Stimulated activated effector memory CD8-positive, alpha-beta T cell treated with anti-CD3 and anti-CD28 coated beads, Interleukin-12 subunit alpha, Interleukin-12 subunit beta, amount 100 ng/mL, for 72 hours (primary cell): ENCODE measurements at regions not wholly inside any gene's neighbourhood (a gene's known extent, or its start where the extent isn't known, plus 50 kb on each side); places are given as distances from the start of the nearest gene placed in this dataset.
"Not testable (repeated sequence)": the region's sequence is repeated elsewhere in the genome, so short reads cannot be mapped to it uniquely, and the experiment has no call there.

Experiments
- ATAC-seq: fragments of 150-1000 bp; cut with Tn5 transposase; 2 replicates; pipeline ENCODE4 v1.10.0; 2021
- DNase-seq, 2 donors: peaks; one replicate each; pipeline ENCODE4 v3.0.0; 2021 to 2022; ENCODE audit warnings: low spot score in 2 of 2
- H3K27ac Mint-ChIP-seq: one replicate; pipeline ENCODE4 v1.8.0; 2022; ENCODE audit warnings: mild to moderate bottlenecking, mixed read lengths
- H3K36me3 Mint-ChIP-seq: one replicate; pipeline ENCODE4 v1.8.0; 2022; ENCODE audit warnings: mild to moderate bottlenecking, mixed read lengths
- H3K4me1 Mint-ChIP-seq: one replicate; pipeline ENCODE4 v1.8.0; 2022; ENCODE audit warnings: mixed read lengths
- H3K4me3 Mint-ChIP-seq: one replicate; pipeline ENCODE4 v1.8.0; 2022; ENCODE audit warnings: mild to moderate bottlenecking, mixed read lengths
- H3K9me3 Mint-ChIP-seq: one replicate; pipeline ENCODE4 v1.8.0; 2022; ENCODE audit warnings: mixed read lengths

DNA sequence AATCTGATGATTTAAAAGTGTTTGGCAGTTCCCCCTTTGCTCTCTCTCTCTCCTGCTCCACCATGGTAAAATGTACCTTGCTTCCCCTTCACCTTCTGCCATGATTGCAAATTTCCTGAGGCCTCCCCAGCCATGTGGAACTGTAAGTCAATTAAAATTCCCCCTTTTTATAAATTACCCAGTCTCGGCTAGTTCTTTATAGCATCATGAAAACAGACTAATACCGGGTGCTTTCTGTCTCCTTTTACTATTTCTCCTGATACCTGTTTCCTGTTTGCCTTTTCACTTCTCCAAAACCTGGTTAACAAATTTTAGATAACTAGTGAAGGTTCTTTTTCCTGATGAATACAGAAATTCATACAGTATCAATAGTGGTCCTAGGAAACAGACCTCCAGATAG lies 1670.3 kb downstream of the MRPL39 start:
- Mint-ChIP-seq H3K4me3 (no peak overlapping the region), H3K4me1 (no peaks in the 10 kb centered on the region)

GRCh38 chr21:23936224-23936623 lies 1671.1 kb downstream of the MRPL39 start:
- H3K4me1 Mint-ChIP-seq: no peaks in the 10 kb centered on the region
- H3K4me3 Mint-ChIP-seq: no peak overlapping the region
- no peaks in the 10 kb centered on the region for H3K36me3 Mint-ChIP-seq
- ATAC-seq (no peak), DNase-seq (no peak)
- no peak overlapping the region for H3K27ac Mint-ChIP-seq
- H3K9me3 Mint-ChIP-seq: peaks cover 3% of the 10 kb centered on the region

More for the DNA sequence above, 1670.3 kb downstream of the MRPL39 start:
- Mint-ChIP-seq H3K9me3 (peaks cover 3% of the 10 kb centered on the region), H3K27ac (no peak overlapping the region), H3K36me3 (no peaks in the 10 kb centered on the region)
- DNase-seq (no peak), ATAC-seq (no peak)

DNA sequence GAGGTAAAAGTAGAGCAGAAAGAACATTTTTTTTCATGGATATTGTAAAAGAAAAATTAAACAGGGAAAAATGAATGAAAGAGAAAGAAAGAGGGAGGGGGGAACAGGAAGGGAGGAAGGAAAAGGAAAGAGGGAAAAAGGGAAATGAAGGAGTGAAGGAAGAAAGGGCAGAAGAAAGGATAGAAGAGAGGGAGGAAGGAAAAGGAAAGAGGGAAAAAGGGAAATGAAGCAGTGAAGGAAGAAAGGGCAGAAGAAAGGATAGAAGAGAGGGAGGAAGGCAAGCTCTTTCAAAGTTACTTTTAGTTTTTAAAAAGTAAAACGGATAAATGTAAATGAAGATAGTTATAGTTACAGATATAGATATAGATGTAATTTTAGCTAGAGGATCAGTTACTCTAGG lies 1676.7 kb downstream of the MRPL39 start:
- ATAC-seq (no peak), DNase-seq (no peak)
- Mint-ChIP-seq H3K36me3 (no peaks in the 10 kb centered on the region), H3K4me3 (no peak overlapping the region), H3K4me1 (no peaks in the 10 kb centered on the region), H3K27ac (no peak overlapping the region), H3K9me3 (no peaks in the 10 kb centered on the region)

DNA sequence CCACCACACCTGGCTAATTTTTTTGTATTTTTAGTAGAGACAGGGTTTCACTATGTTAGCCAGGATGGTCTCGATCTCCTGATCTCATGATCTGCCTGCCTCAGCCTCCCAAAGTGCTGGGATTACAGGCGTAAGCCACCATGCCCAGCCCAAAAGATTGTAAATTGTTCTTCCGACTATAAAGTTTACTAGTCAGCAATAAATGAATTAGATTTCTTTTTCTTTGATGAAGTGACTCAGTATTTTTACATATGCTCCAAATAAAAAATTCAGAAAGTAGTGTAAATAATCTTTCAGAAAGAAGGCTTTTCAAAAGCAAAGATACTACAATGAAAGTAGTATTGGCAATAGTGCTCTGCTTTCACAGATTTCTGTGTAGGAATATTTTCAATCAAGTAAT lies 1680.9 kb downstream of the MRPL39 start:
- ATAC-seq, H3K27ac Mint-ChIP-seq, DNase-seq, H3K9me3 Mint-ChIP-seq, H3K36me3 Mint-ChIP-seq, H3K4me3 Mint-ChIP-seq, H3K4me1 Mint-ChIP-seq: not testable (repeated sequence)

GRCh38 chr21:23921670-23922418 lies 1685.4 kb downstream of the MRPL39 start:
- DNase-seq: no peak
- H3K4me1 Mint-ChIP-seq: no peaks in the 10 kb centered on the region
- no peaks in the 10 kb centered on the region for H3K36me3 Mint-ChIP-seq
- H3K27ac Mint-ChIP-seq: no peak overlapping the region
- peaks cover 9% of the 10 kb centered on the region for H3K9me3 Mint-ChIP-seq
- peak; percentile 43 for ATAC-seq
- no peak overlapping the region for H3K4me3 Mint-ChIP-seq

- peaks cover 9% of the 10 kb centered on the region for H3K9me3 Mint-ChIP-seq
- no peak for DNase-seq
- no peak overlapping the region for H3K27ac Mint-ChIP-seq
- no peak overlapping the region for H3K4me3 Mint-ChIP-seq
- H3K36me3 Mint-ChIP-seq: no peaks in the 10 kb centered on the region
- no peaks in the 10 kb centered on the region for H3K4me1 Mint-ChIP-seq
- no peak for ATAC-seq
Observed at GRCh38 chr21:23900727-23901126, 1706.6 kb downstream of the MRPL39 start.

- Mint-ChIP-seq H3K27ac (no peak overlapping the region), H3K4me3 (no peak overlapping the region), H3K36me3 (no peaks in the 10 kb centered on the region), H3K9me3 (peaks cover 9% of the 10 kb centered on the region), H3K4me1 (no peaks in the 10 kb centered on the region)
- DNase-seq (no peak), ATAC-seq (peak; percentile 45)
Observed at GRCh38 chr21:23899561-23899960, 1707.7 kb downstream of the MRPL39 start.

DNA sequence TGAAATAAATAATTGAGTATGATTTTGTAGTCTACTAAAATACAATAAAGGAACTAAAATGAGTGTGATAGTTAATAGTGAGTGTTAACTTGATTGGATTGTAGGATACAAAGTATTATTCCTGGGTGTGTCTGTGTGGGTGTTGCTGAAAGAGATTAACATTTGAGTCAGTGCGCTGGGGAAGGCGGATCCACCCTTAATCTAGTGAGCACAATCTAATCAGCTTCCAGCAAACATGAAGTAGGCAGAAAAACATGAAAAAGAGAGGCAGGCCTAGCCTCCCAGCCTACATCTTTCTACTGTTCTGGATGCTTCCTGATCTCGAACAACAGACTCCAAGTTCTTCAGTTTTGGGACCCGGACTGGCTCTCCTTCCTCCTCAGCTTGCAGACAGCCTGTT lies 1716.6 kb downstream of the MRPL39 start:
- ATAC-seq: no peak
- H3K9me3 Mint-ChIP-seq: peaks cover 3% of the 10 kb centered on the region
- DNase-seq: no peak
- no peaks in the 10 kb centered on the region for H3K4me1 Mint-ChIP-seq
- no peaks in the 10 kb centered on the region for H3K36me3 Mint-ChIP-seq
- no peak overlapping the region for H3K4me3 Mint-ChIP-seq
- H3K27ac Mint-ChIP-seq: no peak overlapping the region

GRCh38 chr21:23887725-23888306 lies 1719.5 kb downstream of the MRPL39 start:
- Mint-ChIP-seq H3K27ac (peak overlapping the region; percentile 54), H3K4me1 (no peaks in the 10 kb centered on the region), H3K36me3 (no peaks in the 10 kb centered on the region), H3K4me3 (peak overlapping the region; percentile 52), H3K9me3 (peaks cover 3% of the 10 kb centered on the region)
- ATAC-seq (peak; percentile 82), DNase-seq (peak in 1 of 2 donors; percentile 51)

- no peaks in the 10 kb centered on the region for H3K36me3 Mint-ChIP-seq
- H3K9me3 Mint-ChIP-seq: peaks cover 3% of the 10 kb centered on the region
- H3K4me1 Mint-ChIP-seq: no peaks in the 10 kb centered on the region
- DNase-seq (no peak), ATAC-seq (no peak)
- H3K27ac Mint-ChIP-seq: peak overlapping the region; percentile 54
- peak overlapping the region; percentile 52 for H3K4me3 Mint-ChIP-seq
Observed at GRCh38 chr21:23886828-23887724, 1720.2 kb downstream of the MRPL39 start.

GRCh38 chr21:23881783-23882182 lies 1725.5 kb downstream of the MRPL39 start:
- DNase-seq (no peak), ATAC-seq (no peak)
- H3K36me3 Mint-ChIP-seq: no peaks in the 10 kb centered on the region
- H3K9me3 Mint-ChIP-seq: peaks cover 3% of the 10 kb centered on the region
- H3K27ac Mint-ChIP-seq: no peak overlapping the region
- H3K4me3 Mint-ChIP-seq: no peak overlapping the region
- no peaks in the 10 kb centered on the region for H3K4me1 Mint-ChIP-seq

DNA sequence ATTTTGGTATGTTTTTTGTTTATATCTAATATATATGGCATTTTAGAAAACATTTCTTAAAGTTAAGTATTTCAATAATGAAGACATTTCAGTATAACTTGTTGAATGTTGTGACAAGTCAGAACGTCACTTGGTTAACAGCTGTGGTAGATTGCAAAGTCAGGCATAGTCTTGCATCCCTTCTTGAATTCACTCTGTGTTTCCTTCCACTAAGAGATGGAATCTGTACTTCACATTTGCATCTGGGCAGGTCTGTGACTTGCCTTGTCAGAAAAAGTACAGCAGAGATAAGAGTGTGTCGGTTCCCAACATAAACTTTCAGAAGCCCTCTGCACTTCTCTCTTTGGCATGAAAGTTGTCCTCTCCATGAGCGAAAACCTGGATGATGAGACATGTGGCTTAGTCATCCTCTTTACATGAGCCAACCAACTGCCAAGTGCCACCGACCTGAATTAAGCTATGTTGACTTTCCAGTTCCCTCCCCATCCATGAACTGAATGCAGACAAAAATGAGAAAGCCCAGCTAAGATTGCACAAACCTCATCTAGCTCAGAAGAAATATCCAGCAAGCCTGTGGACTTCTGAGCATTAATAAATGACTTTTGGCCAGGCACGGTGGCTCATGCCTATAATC lies 1730.2 kb downstream of the MRPL39 start:
- no peak for ATAC-seq
- H3K27ac Mint-ChIP-seq: no peak overlapping the region
- no peak for DNase-seq
- no peaks in the 10 kb centered on the region for H3K36me3 Mint-ChIP-seq
- no peak overlapping the region for H3K4me3 Mint-ChIP-seq
- H3K9me3 Mint-ChIP-seq: peaks cover 2% of the 10 kb centered on the region
- H3K4me1 Mint-ChIP-seq: no peaks in the 10 kb centered on the region

- no peaks in the 10 kb centered on the region for H3K36me3 Mint-ChIP-seq
- no peak overlapping the region for H3K4me3 Mint-ChIP-seq
- no peak for DNase-seq
- no peak for ATAC-seq
- H3K4me1 Mint-ChIP-seq: no peaks in the 10 kb centered on the region
- no peak overlapping the region for H3K27ac Mint-ChIP-seq
- peaks cover 11% of the 10 kb centered on the region for H3K9me3 Mint-ChIP-seq
Observed at GRCh38 chr21:23874271-23874670, 1733.0 kb downstream of the MRPL39 start.

DNA sequence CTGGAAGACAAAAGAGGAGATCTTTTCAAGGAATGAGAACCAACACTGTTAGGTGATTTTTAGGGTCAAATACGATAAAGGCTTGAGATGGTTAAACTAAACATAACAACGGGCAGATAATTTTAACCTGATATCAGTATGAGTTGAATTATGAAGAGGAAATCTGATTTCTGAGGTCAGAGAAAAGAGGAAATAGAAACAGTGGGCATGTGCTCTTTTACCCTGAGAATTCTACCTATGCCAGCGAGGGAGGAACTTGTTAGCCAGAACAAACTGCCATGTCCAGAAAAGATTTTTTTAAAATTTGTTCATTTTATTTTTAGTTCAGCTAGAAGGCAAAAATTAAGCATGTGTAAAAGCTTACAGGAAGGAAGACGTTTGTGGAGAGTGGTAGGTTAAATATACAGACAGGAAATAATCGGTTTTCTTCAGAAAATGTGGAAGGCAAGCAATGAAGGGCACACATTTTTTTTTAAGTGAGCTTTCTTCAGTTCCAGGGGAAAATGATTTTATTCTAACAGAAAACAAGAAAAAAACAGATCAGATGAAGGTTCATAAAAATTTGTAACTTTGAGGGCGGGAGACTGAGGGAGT lies 1745.3 kb downstream of the MRPL39 start:
- no peak overlapping the region for H3K4me3 Mint-ChIP-seq

GRCh38 chr21:23858878-23859277 lies 1748.4 kb downstream of the MRPL39 start:
- H3K36me3 Mint-ChIP-seq: no peaks in the 10 kb centered on the region
- no peak for DNase-seq
- no peak overlapping the region for H3K27ac Mint-ChIP-seq
- no peak for ATAC-seq
- peaks cover 10% of the 10 kb centered on the region for H3K4me1 Mint-ChIP-seq
- H3K9me3 Mint-ChIP-seq: no peaks in the 10 kb centered on the region
- H3K4me3 Mint-ChIP-seq: no peak overlapping the region

More for the DNA sequence above, 1745.3 kb downstream of the MRPL39 start:
- Mint-ChIP-seq H3K4me1 (peaks cover 10% of the 10 kb centered on the region), H3K36me3 (no peaks in the 10 kb centered on the region), H3K9me3 (peaks cover 4% of the 10 kb centered on the region), H3K27ac (no peak overlapping the region)
- no peak for DNase-seq
- ATAC-seq: no peak
